ENCODE measurements at regions not wholly inside any gene's neighbourhood (a gene's known extent, or its start where the extent isn't known, plus 50 kb on each side); places are given as distances from the start of the nearest gene placed in this dataset.

GRCh38 chr4:13866881-13867280, 239.4 kb upstream of the BOD1L1 start:
- no peak for DNase-seq
- H3K23me2 ChIP-seq (ENCODE audit: insufficient read length, low read depth, low read length, poor library complexity, severe bottlenecking), result no peaks in the 10 kb centered on the region
- no peaks in the 10 kb centered on the region for H3K79me1 ChIP-seq (ENCODE audit: insufficient read depth, low read depth, low read length, poor library complexity, severe bottlenecking)
- no peak overlapping the region for H3K23ac ChIP-seq (ENCODE audit: insufficient read length, low read depth, low read length)
- Mint-ChIP-seq H3K4me3 (no peak overlapping the region), H3K27ac (no peak overlapping the region), H3K9me3 (peaks cover 9 to 10% of the 10 kb centered on the region in 2 experiments), H3K4me1 (peaks cover 5% of the 10 kb centered on the region in 2 experiments; a peak in 3 of 4 replicates), H3K36me3 (ENCODE audit: insufficient read depth in 1 of 3, low read depth in 3 of 3) (peaks cover 3 to 9% (median 5%) of the 10 kb centered on the region in 3 experiments; a peak in 6 of 7 replicates), H3K27me3 (ENCODE audit: low read depth) (no peaks in the 10 kb centered on the region)
- H3K27me3 ChIP-seq (ENCODE audit: insufficient read depth, low read length), result no peaks in the 10 kb centered on the region
- no peaks in the 10 kb centered on the region for H3K9me3 ChIP-seq (ENCODE audit: control insufficient read depth, low read depth, low read length)
- H2BK20ac ChIP-seq (ENCODE audit: low read depth, low read length, poor library complexity, severe bottlenecking), result no peak overlapping the region
- H2BK12ac ChIP-seq (ENCODE audit: insufficient read length, low read depth, low read length), result no peak overlapping the region
- H3K9ac ChIP-seq (ENCODE audit: extremely low read depth, insufficient read length, low read length), result no peak overlapping the region
- H2BK15ac ChIP-seq (ENCODE audit: low read depth, low read length), result no peak overlapping the region
- H2BK5ac ChIP-seq (ENCODE audit: insufficient read length, low read length), result no peak overlapping the region
- H3K4me2 ChIP-seq (ENCODE audit: insufficient read depth, insufficient read length, low read length), result no peak overlapping the region
- WGBS (ENCODE audit: extremely low coverage, insufficient read length, low lambda C conversion rate), result no CpG with 5 or more reads among the region's 1 CpG
- TF ChIP-seq CTCF (conservative IDR thresholded peaks at IDR 0.05), result no peak
- no peak overlapping the region for H2AFZ ChIP-seq (ENCODE audit: low read length)
- no peak overlapping the region for H3K56ac ChIP-seq (ENCODE audit: insufficient read length, low read depth, low read length)
- no peak overlapping the region for H3K27ac ChIP-seq (ENCODE audit: insufficient read length, low read depth, low read length)
- H3T11ph ChIP-seq (ENCODE audit: low read length), result no peak overlapping the region
- H4K20me1 ChIP-seq (ENCODE audit: control insufficient read depth, insufficient read depth, insufficient read length), result no peaks in the 10 kb centered on the region
- H2AK5ac ChIP-seq (ENCODE audit: insufficient read length, low read length), result no peak overlapping the region
- no peak overlapping the region for H4K91ac ChIP-seq (ENCODE audit: insufficient read length, low read depth, low read length)
- no peak overlapping the region for H3K18ac ChIP-seq (ENCODE audit: insufficient read length, low read depth, low read length)
- H4K8ac ChIP-seq (replicated peaks; ENCODE audit: insufficient read length, low read depth, low read length), result no peak overlapping the region
- H3K4me1 ChIP-seq (ENCODE audit: insufficient read depth, low read length), result no peaks in the 10 kb centered on the region
- H3K79me2 ChIP-seq (ENCODE audit: insufficient read depth, low read length), result no peaks in the 10 kb centered on the region
- no peak overlapping the region for H4K5ac ChIP-seq (ENCODE audit: insufficient read length, low read depth, low read length)
- H3K14ac ChIP-seq (ENCODE audit: insufficient read depth, low read length), result no peak overlapping the region
- no peak overlapping the region for H3K4ac ChIP-seq (ENCODE audit: low read depth, low read length)
- H2BK120ac ChIP-seq (ENCODE audit: low read depth, low read length, poor library complexity, severe bottlenecking), result no peak overlapping the region

Measured in H9 (cell line).